ENCODE measurements at regions not wholly inside any gene's neighbourhood (a gene's known extent, or its start where the extent isn't known, plus 50 kb on each side); places are given as distances from the start of the nearest gene placed in this dataset.

GRCh38 chr10:42421812-42422211 is 216.6 kb downstream of the ZNF33B start:
- no peaks in the 10 kb centered on the region for H4K20me1 ChIP-seq (ENCODE audit: insufficient read depth, low read length)
- no peak overlapping the region for H3K9ac ChIP-seq (ENCODE audit: low read length)
- H3K27ac ChIP-seq (ENCODE audit: low read depth, low read length, poor library complexity, severe bottlenecking), result no peak overlapping the region
- no peak overlapping the region for H3K4me2 ChIP-seq (ENCODE audit: low read length)
- H3K4me3 ChIP-seq (ENCODE audit: low read depth, low read length, poor library complexity, severe bottlenecking), result no peak overlapping the region
- no peaks in the 10 kb centered on the region for H3F3A ChIP-seq (ENCODE audit: insufficient read depth, low read length)
- H3K9me2 ChIP-seq (ENCODE audit: low read depth, low read length), result no peaks in the 10 kb centered on the region
- no peaks in the 10 kb centered on the region for H3K9me3 ChIP-seq (ENCODE audit: low read length)
- H2AFZ ChIP-seq (ENCODE audit: low read length), result no peak overlapping the region
- no peaks in the 10 kb centered on the region for H3K79me2 ChIP-seq (ENCODE audit: insufficient read depth, low read length)
- TF ChIP-seq, protein P1, sequence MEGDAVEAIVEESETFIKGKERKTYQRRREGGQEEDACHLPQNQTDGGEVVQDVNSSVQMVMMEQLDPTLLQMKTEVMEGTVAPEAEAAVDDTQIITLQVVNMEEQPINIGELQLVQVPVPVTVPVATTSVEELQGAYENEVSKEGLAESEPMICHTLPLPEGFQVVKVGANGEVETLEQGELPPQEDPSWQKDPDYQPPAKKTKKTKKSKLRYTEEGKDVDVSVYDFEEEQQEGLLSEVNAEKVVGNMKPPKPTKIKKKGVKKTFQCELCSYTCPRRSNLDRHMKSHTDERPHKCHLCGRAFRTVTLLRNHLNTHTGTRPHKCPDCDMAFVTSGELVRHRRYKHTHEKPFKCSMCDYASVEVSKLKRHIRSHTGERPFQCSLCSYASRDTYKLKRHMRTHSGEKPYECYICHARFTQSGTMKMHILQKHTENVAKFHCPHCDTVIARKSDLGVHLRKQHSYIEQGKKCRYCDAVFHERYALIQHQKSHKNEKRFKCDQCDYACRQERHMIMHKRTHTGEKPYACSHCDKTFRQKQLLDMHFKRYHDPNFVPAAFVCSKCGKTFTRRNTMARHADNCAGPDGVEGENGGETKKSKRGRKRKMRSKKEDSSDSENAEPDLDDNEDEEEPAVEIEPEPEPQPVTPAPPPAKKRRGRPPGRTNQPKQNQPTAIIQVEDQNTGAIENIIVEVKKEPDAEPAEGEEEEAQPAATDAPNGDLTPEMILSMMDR (IDR thresholded peaks at IDR 0.05; ENCODE audit: low read length), result no peak
- TF ChIP-seq EZH2 (IDR thresholded peaks at IDR 0.05; ENCODE audit: borderline replicate concordance, low read length), result no peak
- H3K36me3 ChIP-seq (ENCODE audit: insufficient read depth, low read length), result no peaks in the 10 kb centered on the region
- H3K27me3 ChIP-seq (ENCODE audit: insufficient read depth, low read length), result no peaks in the 10 kb centered on the region
- no peaks in the 10 kb centered on the region for H3K4me1 ChIP-seq (ENCODE audit: insufficient read depth, low read length, severe bottlenecking)

- Histone ChIP-seq H3K4me1 (ENCODE audit: insufficient read depth, low read length, severe bottlenecking) (no peaks in the 10 kb centered on the region), H3K9me2 (ENCODE audit: low read depth, low read length) (no peaks in the 10 kb centered on the region), H3K79me2 (ENCODE audit: insufficient read depth, low read length) (no peaks in the 10 kb centered on the region), H4K20me1 (ENCODE audit: insufficient read depth, low read length) (no peaks in the 10 kb centered on the region), H3K27me3 (ENCODE audit: insufficient read depth, low read length) (no peaks in the 10 kb centered on the region), H3K27ac (ENCODE audit: low read depth, low read length, poor library complexity, severe bottlenecking) (no peak overlapping the region), H3F3A (ENCODE audit: insufficient read depth, low read length) (no peaks in the 10 kb centered on the region), H3K4me3 (ENCODE audit: low read depth, low read length, poor library complexity, severe bottlenecking) (no peak overlapping the region), H3K36me3 (ENCODE audit: insufficient read depth, low read length) (no peaks in the 10 kb centered on the region), H3K9me3 (ENCODE audit: low read length) (no peaks in the 10 kb centered on the region), H3K4me2 (ENCODE audit: low read length) (no peak overlapping the region), H3K9ac (ENCODE audit: low read length) (no peak overlapping the region), H2AFZ (ENCODE audit: low read length) (no peak overlapping the region)
- no peak for TF ChIP-seq EZH2 (IDR thresholded peaks at IDR 0.05; ENCODE audit: borderline replicate concordance, low read length)
- TF ChIP-seq, protein P1 (IDR thresholded peaks at IDR 0.05; ENCODE audit: low read length), result no peak
Measured at GRCh38 chr10:42419789-42420188, 218.6 kb downstream of the ZNF33B start.

DNA sequence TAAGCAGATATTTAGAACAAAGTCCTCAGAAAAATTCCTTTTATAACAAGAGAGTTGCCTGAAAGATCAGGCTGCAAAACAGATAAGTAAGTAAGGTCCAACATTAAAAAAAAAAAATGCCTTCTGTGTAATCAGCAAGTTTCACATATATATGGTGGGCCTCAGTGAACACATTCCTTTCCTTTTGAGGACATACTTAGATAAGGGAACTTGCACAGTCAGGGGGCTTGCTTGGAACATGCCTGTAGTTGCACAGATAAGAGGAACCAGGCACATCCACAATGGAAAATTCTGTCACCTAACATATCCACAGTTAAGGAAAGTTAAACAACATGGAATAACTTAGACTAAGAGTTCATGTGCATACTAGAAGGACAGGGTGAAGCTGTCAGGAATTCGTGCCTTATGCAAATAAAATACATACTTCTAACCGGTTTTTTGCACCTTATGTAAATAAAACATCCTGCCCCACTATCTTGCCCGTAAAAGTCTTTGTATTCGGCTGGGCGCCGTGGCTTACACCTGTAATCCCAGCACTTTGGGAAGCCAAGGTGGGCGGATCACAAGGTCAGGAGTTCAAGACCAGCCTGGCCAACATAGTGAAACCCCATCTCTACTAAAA is 257.3 kb downstream of the ZNF33B start:
- Histone ChIP-seq H3K36me3 (ENCODE audit: insufficient read depth, low read length) (no peaks in the 10 kb centered on the region), H3K4me1 (ENCODE audit: insufficient read depth, low read length, severe bottlenecking) (no peaks in the 10 kb centered on the region), H3F3A (ENCODE audit: insufficient read depth, low read length) (no peaks in the 10 kb centered on the region), H3K9me2 (ENCODE audit: low read depth, low read length) (no peaks in the 10 kb centered on the region; the same call in 1 of the 2 replicates), H3K9ac (ENCODE audit: low read length) (no peak overlapping the region), H3K79me2 (ENCODE audit: insufficient read depth, low read length) (no peaks in the 10 kb centered on the region), H3K27me3 (ENCODE audit: insufficient read depth, low read length) (no peaks in the 10 kb centered on the region), H4K20me1 (ENCODE audit: insufficient read depth, low read length) (no peaks in the 10 kb centered on the region), H3K4me2 (ENCODE audit: low read length) (no peak overlapping the region), H3K9me3 (ENCODE audit: low read length) (no peaks in the 10 kb centered on the region), H2AFZ (ENCODE audit: low read length) (no peak overlapping the region), H3K27ac (ENCODE audit: low read depth, low read length, poor library complexity, severe bottlenecking) (no peak overlapping the region), H3K4me3 (ENCODE audit: low read depth, low read length, poor library complexity, severe bottlenecking) (no peak overlapping the region)
- no peak for TF ChIP-seq EZH2 (IDR thresholded peaks at IDR 0.05; ENCODE audit: borderline replicate concordance, low read length)
- TF ChIP-seq, protein P1 (IDR thresholded peaks at IDR 0.05; ENCODE audit: low read length), result no peak

Measured in OCI-LY1 (cell line).